Neural progenitor cell (in vitro differentiated cells): ENCODE measurements at regions not wholly inside any gene's neighbourhood (a gene's known extent, or its start where the extent isn't known, plus 50 kb on each side); places are given as distances from the start of the nearest gene placed in this dataset.

Experiments
- DNase-seq: peaks from one replicate; pipeline ENCODE4 v3.0.0-alpha.2; 2016; ENCODE audit warnings: low spot score
- H2AFZ ChIP-seq: fragments of 200-600 bp; sonication (generic); replicated peaks from 2 replicates; pipeline ENCODE4 v1.6.1; 2016; ENCODE audit warnings: antibody characterized with exemption
- H3F3A ChIP-seq: fragments of 200-600 bp; sonication (generic); 2 replicates; pipeline ENCODE4 v1.6.1; 2016; ENCODE audit warnings: antibody characterized with exemption, low read depth
- H3K27ac ChIP-seq: fragments of 200-600 bp; sonication (generic); 2 replicates; pipeline ENCODE4 v1.5.1; 2016; ENCODE audit warnings: mild to moderate bottlenecking
- H3K27me3 ChIP-seq: fragments of 200-600 bp; sonication (generic); 2 replicates; pipeline ENCODE4 v1.6.1; 2016; ENCODE audit warnings: mild to moderate bottlenecking, moderate library complexity
- H3K36me3 ChIP-seq: fragments of 200-600 bp; sonication (generic); 2 replicates; pipeline ENCODE4 v1.5.1; 2016
- H3K4me1 ChIP-seq: fragments of 200-600 bp; sonication (generic); 2 replicates; pipeline ENCODE4 v1.6.1; 2016; ENCODE audit warnings: mixed run types
- H3K4me2 ChIP-seq: fragments of 200-600 bp; sonication (generic); 2 replicates; pipeline ENCODE4 v1.6.1; 2016
- H3K4me3 ChIP-seq: fragments of 200-600 bp; sonication (generic); 2 replicates; pipeline ENCODE4 v1.5.1; 2016
- H3K79me2 ChIP-seq: fragments of 200-600 bp; sonication (generic); 2 replicates; pipeline ENCODE4 v1.6.1; 2016; ENCODE audit warnings: low read depth
- H3K9ac ChIP-seq: fragments of 200-600 bp; sonication (generic); 2 replicates; pipeline ENCODE4 v1.6.1; 2016
- H3K9me3 ChIP-seq: fragments of 200-600 bp; sonication (generic); 2 replicates; pipeline ENCODE4 v1.5.1; 2016; ENCODE audit warnings: low read depth
- H4K20me1 ChIP-seq: fragments of 200-600 bp; sonication (generic); 2 replicates; pipeline ENCODE4 v1.6.1; 2016; ENCODE audit warnings: low read depth
- H3K27ac Mint-ChIP-seq: 3 replicates; pipeline ENCODE4 v1.8.0; 2021; ENCODE audit warnings: mixed read lengths
- H3K27me3 Mint-ChIP-seq: 2 replicates; pipeline ENCODE4 v1.8.0; 2022; ENCODE audit warnings: low read depth, mild to moderate bottlenecking, inconsistent platforms, moderate library complexity, mixed read lengths; ENCODE audit not compliant: insufficient read depth
- H3K36me3 Mint-ChIP-seq: 3 replicates; pipeline ENCODE4 v1.8.0; 2021; ENCODE audit warnings: mixed read lengths
- H3K4me1 Mint-ChIP-seq: 3 replicates; pipeline ENCODE4 v1.8.0; 2021; ENCODE audit warnings: mixed read lengths
- H3K4me3 Mint-ChIP-seq: 3 replicates; pipeline ENCODE4 v1.8.0; 2021; ENCODE audit warnings: mild to moderate bottlenecking, moderate library complexity, mixed read lengths
- H3K9me3 Mint-ChIP-seq: 3 replicates; pipeline ENCODE4 v1.8.0; 2020; ENCODE audit warnings: mixed read lengths
- CTCF ChIP-seq: fragments of 200-600 bp; sonication (generic); IDR thresholded peaks from 2 replicates; pipeline ENCODE4 v1.5.1; 2017; ENCODE audit warnings: antibody characterized with exemption, mild to moderate bottlenecking
- EZH2 ChIP-seq: fragments of 200-600 bp; sonication (generic); IDR thresholded peaks from 2 replicates; pipeline ENCODE4 v1.6.1; 2017; ENCODE audit warnings: antibody characterized with exemption, mild to moderate bottlenecking, moderate library complexity
- EZH2phosphoT487 ChIP-seq: fragments of 200-600 bp; sonication (generic); IDR thresholded peaks from 2 replicates; pipeline ENCODE4 v1.6.1; 2017; ENCODE audit warnings: antibody characterized with exemption

- no peak overlapping the region for H3K27ac Mint-ChIP-seq
- no peaks in the 10 kb centered on the region for H4K20me1 ChIP-seq
- DNase-seq: no peak
- H3K4me3 ChIP-seq: no peak overlapping the region
- no peaks in the 10 kb centered on the region for H3F3A ChIP-seq
- H3K9me3 ChIP-seq: no peaks in the 10 kb centered on the region
- no peaks in the 10 kb centered on the region for H3K9me3 Mint-ChIP-seq
- no peaks in the 10 kb centered on the region for H3K36me3 ChIP-seq
- H3K27ac ChIP-seq: no peak overlapping the region
- TF ChIP-seq EZH2phosphoT487 (no peak), EZH2 (no peak), CTCF (no peak)
- no peaks in the 10 kb centered on the region for H3K27me3 ChIP-seq
- H3K79me2 ChIP-seq: no peaks in the 10 kb centered on the region
- peaks cover 2% of the 10 kb centered on the region for H3K27me3 Mint-ChIP-seq
- H3K4me2 ChIP-seq: no peak overlapping the region
- H3K4me1 ChIP-seq: no peaks in the 10 kb centered on the region
- no peak overlapping the region for H2AFZ ChIP-seq
- peaks cover under 1% of the 10 kb centered on the region for H3K4me1 Mint-ChIP-seq
- H3K36me3 Mint-ChIP-seq: no peaks in the 10 kb centered on the region
- H3K4me3 Mint-ChIP-seq: no peak overlapping the region
- no peak overlapping the region for H3K9ac ChIP-seq
Measured at GRCh38 chr2:59000796-59001195, 759.7 kb upstream of the FANCL start.

DNA sequence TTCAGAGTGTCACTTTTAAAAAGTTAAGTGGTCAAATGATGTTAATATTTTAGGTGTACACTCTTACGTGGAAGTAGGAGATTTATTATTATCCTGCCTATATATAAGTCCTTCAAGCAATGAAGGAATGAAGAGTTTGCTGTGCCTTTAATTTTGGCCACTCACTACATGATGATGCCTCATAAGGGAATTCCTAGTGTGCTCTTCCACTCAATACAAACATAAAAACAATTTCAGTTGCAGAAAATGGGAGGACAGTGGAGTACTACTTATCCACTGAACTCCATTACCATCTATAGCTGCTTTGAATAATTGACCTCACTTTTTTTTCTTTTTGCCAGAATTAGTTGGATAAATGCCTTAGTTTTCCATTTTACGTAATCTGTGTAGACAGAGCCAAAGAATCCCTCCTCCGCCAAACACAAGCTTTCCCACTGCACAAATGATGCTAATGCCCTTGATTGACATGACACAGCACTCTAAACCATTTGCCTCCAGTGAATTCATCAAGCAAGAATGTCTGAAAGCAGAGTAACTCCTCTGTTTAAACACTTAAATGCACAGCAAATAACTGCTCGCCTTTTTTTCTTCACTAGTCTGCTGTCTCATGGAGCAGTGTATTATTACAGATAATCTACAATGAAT, 751.1 kb upstream of the FANCL start:
- no peak overlapping the region for H3K4me3 ChIP-seq
- no peaks in the 10 kb centered on the region for H4K20me1 ChIP-seq
- Mint-ChIP-seq H3K9me3 (peaks cover 4% of the 10 kb centered on the region), H3K36me3 (no peaks in the 10 kb centered on the region), H3K4me1 (peaks cover 9% of the 10 kb centered on the region), H3K27ac (peak overlapping the region; percentile 21), H3K27me3 (no peaks in the 10 kb centered on the region), H3K4me3 (no peak overlapping the region)
- no peaks in the 10 kb centered on the region for H3K27me3 ChIP-seq
- H3K36me3 ChIP-seq: no peaks in the 10 kb centered on the region
- TF ChIP-seq EZH2 (no peak), CTCF (no peak), EZH2phosphoT487 (no peak)
- H3K9me3 ChIP-seq: no peaks in the 10 kb centered on the region
- H3K9ac ChIP-seq: no peak overlapping the region
- no peaks in the 10 kb centered on the region for H3K4me1 ChIP-seq
- H2AFZ ChIP-seq: no peak overlapping the region
- no peaks in the 10 kb centered on the region for H3F3A ChIP-seq
- no peak overlapping the region for H3K4me2 ChIP-seq
- no peaks in the 10 kb centered on the region for H3K79me2 ChIP-seq
- H3K27ac ChIP-seq: no peak overlapping the region
- no peak for DNase-seq

- Histone ChIP-seq H3K36me3 (no peaks in the 10 kb centered on the region), H3F3A (no peaks in the 10 kb centered on the region), H4K20me1 (no peaks in the 10 kb centered on the region), H3K9ac (no peak overlapping the region), H3K4me3 (no peak overlapping the region), H3K4me1 (no peaks in the 10 kb centered on the region), H3K27me3 (no peaks in the 10 kb centered on the region), H3K79me2 (no peaks in the 10 kb centered on the region), H3K4me2 (no peak overlapping the region), H3K9me3 (no peaks in the 10 kb centered on the region), H3K27ac (no peak overlapping the region), H2AFZ (no peak overlapping the region)
- no peak overlapping the region for H3K4me3 Mint-ChIP-seq
- no peaks in the 10 kb centered on the region for H3K27me3 Mint-ChIP-seq
- no peak overlapping the region for H3K27ac Mint-ChIP-seq
- H3K36me3 Mint-ChIP-seq: no peaks in the 10 kb centered on the region
- peaks cover 4% of the 10 kb centered on the region for H3K9me3 Mint-ChIP-seq
- H3K4me1 Mint-ChIP-seq: peaks cover 9% of the 10 kb centered on the region
- TF ChIP-seq CTCF (no peak), EZH2phosphoT487 (no peak), EZH2 (no peak)
- no peak for DNase-seq
Measured at GRCh38 chr2:58991357-58991756, 750.2 kb upstream of the FANCL start.
